K562 (cell line): ENCODE measurements at regions not wholly inside any gene's neighbourhood (a gene's known extent, or its start where the extent isn't known, plus 50 kb on each side); places are given as distances from the start of the nearest gene placed in this dataset.
A peak's percentile ranks its signal among the peaks of the same experiment; 100 is the strongest.

Experiments used
- ARHGAP35 ChIP-seq: fragments of 450-650 bp; IDR thresholded peaks from 2 replicates; pipeline ENCODE4 v1.6.1; 2018; ENCODE audit not compliant: partially characterized antibody
- ARID1B ChIP-seq: fragments of 450-650 bp; IDR thresholded peaks from 2 replicates; pipeline ENCODE4 v1.6.1; 2016; ENCODE audit warnings: antibody characterized with exemption, mild to moderate bottlenecking, inconsistent platforms
- ARNT ChIP-seq, 2 experiments: fragments of 450-650 bp; IDR thresholded peaks; 2 replicates each; pipeline ENCODE4 v1.6.1; 2016; ENCODE audit warnings: mild to moderate bottlenecking in 1 of 2
- BACH1 ChIP-seq: fragments of 200-800 bp; sonication (Bioruptor generic); IDR thresholded peaks from 2 replicates; pipeline ENCODE4 v1.6.1; 2016; ENCODE audit warnings: missing genetic modification characterization, missing compliant biosample characterization
- CAMTA2 ChIP-seq: fragments of 250-450 bp; sonication (Bioruptor Pico); conservative IDR thresholded peaks from 2 replicates; pipeline ENCODE4 v1.5.1; 2022
- CREB3L1 ChIP-seq: fragments of 450-650 bp; IDR thresholded peaks from 2 replicates; pipeline ENCODE4 v1.6.1; 2014; ENCODE audit warnings: low read depth, mild to moderate bottlenecking, moderate library complexity, borderline replicate concordance
- DLX4 ChIP-seq: fragments of 250-450 bp; sonication (Bioruptor Pico); IDR thresholded peaks from 2 replicates; pipeline ENCODE4 v1.6.1; 2021; ENCODE audit warnings: mild to moderate bottlenecking
- DNMT1 ChIP-seq: fragments of 450-650 bp; IDR thresholded peaks from 2 replicates; pipeline ENCODE4 v1.6.1; 2016; ENCODE audit warnings: antibody characterized with exemption, mild to moderate bottlenecking
- FOS ChIP-seq: IDR thresholded peaks from 3 replicates; pipeline ENCODE4 v1.6.1; 2011; ENCODE audit not compliant: insufficient read length; ENCODE audit errors: extremely low read depth
- HDAC1 ChIP-seq, 2 experiments: fragments of 450-650 bp; IDR thresholded peaks; 2 replicates each; pipeline ENCODE4 v1.6.1; 2016 to 2017; ENCODE audit warnings: inconsistent platforms in 1 of 2, mild to moderate bottlenecking in 1 of 2, moderate library complexity in 1 of 2
- NFE2 ChIP-seq: IDR thresholded peaks from 2 replicates; pipeline ENCODE4 v1.6.1; 2014; ENCODE audit warnings: antibody characterized with exemption, low read depth
- SRSF3 ChIP-seq: fragments of 200-400 bp; formaldehyde crosslinking; IDR thresholded peaks from 2 replicates; pipeline ENCODE4 v1.6.1; 2016; ENCODE audit warnings: mild to moderate bottlenecking, low read length, moderate library complexity; ENCODE audit not compliant: insufficient read depth
- TAL1 ChIP-seq: fragments of 450-650 bp; IDR thresholded peaks from 2 replicates; pipeline ENCODE4 v1.6.1; 2016; ENCODE audit warnings: mild to moderate bottlenecking
- ZHX1 ChIP-seq: fragments of 150-350 bp; conservative IDR thresholded peaks from 2 replicates; pipeline ENCODE4 v1.6.1; 2014; ENCODE audit warnings: low read length
- ZNF146 ChIP-seq: IDR thresholded peaks from one replicate; pipeline ENCODE4 v1.6.1; 2018; ENCODE audit warnings: missing compliant biosample characterization; ENCODE audit not compliant: unreplicated experiment
- ZNF212 ChIP-seq: fragments of 450-650 bp; formaldehyde crosslinking; IDR thresholded peaks from 2 replicates; pipeline ENCODE4 v1.4.0; 2020; ENCODE audit warnings: mild to moderate bottlenecking
- ZNF764 ChIP-seq: fragments of 250-450 bp; sonication (Bioruptor Pico); IDR thresholded peaks from 2 replicates; pipeline ENCODE4 v1.4.0; 2020; ENCODE audit warnings: low read depth, mild to moderate bottlenecking, moderate library complexity
- ZNF77 ChIP-seq: fragments of 250-450 bp; sonication (Bioruptor Pico); IDR thresholded peaks from 2 replicates; pipeline ENCODE4 v1.5.0; 2020
- TF ChIP-seq, protein P1 (sequence below): sonication (generic); formaldehyde crosslinking; IDR thresholded peaks from 2 replicates; pipeline ENCODE4 v1.8.0; 2022; ENCODE audit warnings: mild to moderate bottlenecking, missing genetic modification reagents
- TF ChIP-seq, protein P2 (sequence below): sonication (generic); formaldehyde crosslinking; IDR thresholded peaks from 2 replicates; pipeline ENCODE4 v1.8.1; 2022; ENCODE audit warnings: missing genetic modification reagents
- TF ChIP-seq, protein P3 (sequence below): IDR thresholded peaks from 2 replicates; pipeline ENCODE4 v1.6.1; 2012; ENCODE audit warnings: low read depth, low read length, improper control_type of control experiment, borderline replicate concordance

DNA sequence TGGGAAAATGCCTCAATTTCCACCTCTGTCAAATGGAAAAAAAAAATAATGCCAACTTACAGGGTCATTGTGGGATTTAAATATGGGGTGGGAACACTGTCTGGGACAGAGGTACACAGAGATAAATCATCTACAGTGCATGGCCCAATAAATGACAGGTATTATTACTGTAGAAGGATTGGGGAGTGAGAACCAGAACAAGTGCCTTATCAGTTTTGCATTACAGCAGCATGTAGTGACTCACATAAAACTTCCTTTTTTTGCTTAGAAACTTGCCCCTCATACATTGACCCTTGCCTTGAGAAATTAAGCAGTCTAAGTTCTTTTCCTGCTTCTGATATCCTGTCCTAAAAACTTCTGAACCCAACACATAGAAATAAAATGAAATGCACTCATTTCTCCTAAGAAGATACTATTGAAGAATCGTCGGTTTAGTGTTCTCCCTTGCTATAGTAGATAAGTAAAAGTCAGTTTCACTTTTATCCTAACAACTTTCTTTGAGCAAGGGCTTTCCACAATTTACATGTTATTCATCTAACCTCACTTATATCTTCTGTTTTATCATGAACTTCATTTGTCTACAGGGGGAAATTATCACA, 121.0 kb upstream of the HAAO start (continued):
- TF ChIP-seq, protein P1, sequence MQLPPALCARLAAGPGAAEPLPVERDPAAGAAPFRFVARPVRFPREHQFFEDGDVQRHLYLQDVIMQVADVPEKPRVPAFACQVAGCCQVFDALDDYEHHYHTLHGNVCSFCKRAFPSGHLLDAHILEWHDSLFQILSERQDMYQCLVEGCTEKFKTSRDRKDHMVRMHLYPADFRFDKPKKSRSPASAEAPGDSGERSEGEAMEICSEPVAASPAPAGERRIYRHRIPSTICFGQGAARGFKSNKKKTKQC (CRISPR knock-in tag), result no peak
- no peak for TF ChIP-seq ZNF764 (CRISPR knock-in tag)
- TF ChIP-seq HDAC1 (IDR thresholded peaks at IDR 0.05), result 0 out of 4 replicates have a peak, but pooled peaks of 1 of the 2 experiments have one; percentile 38
- TF ChIP-seq ZNF212 (CRISPR knock-in tag), result no peak
- no peak for TF ChIP-seq CREB3L1
- TF ChIP-seq ZNF77 (CRISPR knock-in tag), result no peak
- TF ChIP-seq, protein P2, sequence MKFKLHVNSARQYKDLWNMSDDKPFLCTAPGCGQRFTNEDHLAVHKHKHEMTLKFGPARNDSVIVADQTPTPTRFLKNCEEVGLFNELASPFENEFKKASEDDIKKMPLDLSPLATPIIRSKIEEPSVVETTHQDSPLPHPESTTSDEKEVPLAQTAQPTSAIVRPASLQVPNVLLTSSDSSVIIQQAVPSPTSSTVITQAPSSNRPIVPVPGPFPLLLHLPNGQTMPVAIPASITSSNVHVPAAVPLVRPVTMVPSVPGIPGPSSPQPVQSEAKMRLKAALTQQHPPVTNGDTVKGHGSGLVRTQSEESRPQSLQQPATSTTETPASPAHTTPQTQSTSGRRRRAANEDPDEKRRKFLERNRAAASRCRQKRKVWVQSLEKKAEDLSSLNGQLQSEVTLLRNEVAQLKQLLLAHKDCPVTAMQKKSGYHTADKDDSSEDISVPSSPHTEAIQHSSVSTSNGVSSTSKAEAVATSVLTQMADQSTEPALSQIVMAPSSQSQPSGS (CRISPR knock-in tag), result no peak
- TF ChIP-seq, protein P3, sequence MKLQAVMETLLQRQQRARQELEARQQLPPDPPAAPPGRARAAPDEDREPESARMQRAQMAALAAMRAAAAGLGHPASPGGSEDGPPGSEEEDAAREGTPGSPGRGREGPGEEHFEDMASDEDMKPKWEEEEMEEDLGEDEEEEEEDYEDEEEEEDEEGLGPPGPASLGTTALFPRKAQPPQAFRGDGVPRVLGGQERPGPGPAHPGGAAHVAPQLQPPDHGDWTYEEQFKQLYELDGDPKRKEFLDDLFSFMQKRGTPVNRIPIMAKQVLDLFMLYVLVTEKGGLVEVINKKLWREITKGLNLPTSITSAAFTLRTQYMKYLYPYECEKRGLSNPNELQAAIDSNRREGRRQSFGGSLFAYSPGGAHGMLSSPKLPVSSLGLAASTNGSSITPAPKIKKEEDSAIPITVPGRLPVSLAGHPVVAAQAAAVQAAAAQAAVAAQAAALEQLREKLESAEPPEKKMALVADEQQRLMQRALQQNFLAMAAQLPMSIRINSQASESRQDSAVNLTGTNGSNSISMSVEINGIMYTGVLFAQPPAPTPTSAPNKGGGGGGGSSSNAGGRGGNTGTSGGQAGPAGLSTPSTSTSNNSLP, result peak; percentile 86; the same call in 1 of the 2 replicates
- no peak; the same call in 1 of the 2 replicates for TF ChIP-seq BACH1 (tag)
- TF ChIP-seq TAL1, result peak; percentile 51; the same call in 1 of the 2 replicates
- peak; percentile 33; the same call in 1 of the 2 replicates for TF ChIP-seq NFE2
- TF ChIP-seq SRSF3, result no peak
- TF ChIP-seq ZNF146 (CRISPR knock-in tag), result no peak
- no peak for TF ChIP-seq ARHGAP35
- TF ChIP-seq ZHX1, result no peak
- TF ChIP-seq CAMTA2, result no peak
- TF ChIP-seq DNMT1, result no peak
- TF ChIP-seq ARNT (IDR thresholded peaks at IDR 0.05), result peak in 1 of 2 experiments; percentile 50; a peak in 1 of 4 replicates
- TF ChIP-seq FOS, result peak; percentile 14
- no peak for TF ChIP-seq DLX4
- peak; percentile 91 for TF ChIP-seq ARID1B
